ENCODE measurements at regions not wholly inside any gene's neighbourhood (a gene's known extent, or its start where the extent isn't known, plus 50 kb on each side); places are given as distances from the start of the nearest gene placed in this dataset.

GRCh38 chr3:178259703-178260102, 276.5 kb upstream of the KCNMB2 start:
- TF ChIP-seq CTCF (IDR thresholded peaks at IDR 0.05 in 4 of 5, conservative IDR thresholded peaks at IDR 0.05 in 1 of 5), result no peak
- TF ChIP-seq POLR2A (IDR thresholded peaks at IDR 0.05), result no peak
